ENCODE measurements at regions not wholly inside any gene's neighbourhood (a gene's known extent, or its start where the extent isn't known, plus 50 kb on each side); places are given as distances from the start of the nearest gene placed in this dataset.

GRCh38 chr4:89469516-89469915 is 161.9 kb upstream of the GPRIN3 start:
- TF ChIP-seq CTCF (IDR thresholded peaks at IDR 0.05; ENCODE audit: low read depth, low read length, poor library complexity, severe bottlenecking) (no peak), EZH2phosphoT487 (IDR thresholded peaks at IDR 0.05; ENCODE audit: borderline replicate concordance, low read length) (no peak)

Measured in DOHH2 (cell line).